Suppressor macrophage treated with lipopolysaccharide for 4 hours (primary cell): ENCODE measurements at regions not wholly inside any gene's neighbourhood (a gene's known extent, or its start where the extent isn't known, plus 50 kb on each side); places are given as distances from the start of the nearest gene placed in this dataset.
A peak's percentile ranks its signal among the peaks of the same experiment; 100 is the strongest.

ENCODE experiments used
- DNase-seq: peaks from one replicate; pipeline ENCODE4 v3.0.0-alpha.2; 2020

GRCh38 chr11:42625757-42626665 lies 685.8 kb upstream of the API5 start:
- no peak for DNase-seq

- peak; percentile 1 for DNase-seq
These were observed 680.5 kb upstream of the API5 start for GRCh38 chr11:42631220-42631843.

- no peak for DNase-seq
These were observed 664.8 kb upstream of the API5 start for GRCh38 chr11:42646959-42647358.

GRCh38 chr11:42647993-42648392 lies 663.8 kb upstream of the API5 start:
- DNase-seq: no peak

GRCh38 chr11:42651621-42652020 lies 660.2 kb upstream of the API5 start:
- DNase-seq: no peak

GRCh38 chr11:42657169-42657568 lies 654.6 kb upstream of the API5 start:
- DNase-seq: no peak

- DNase-seq: no peak
These were observed 649.9 kb upstream of the API5 start for GRCh38 chr11:42661942-42662341.

GRCh38 chr11:42669248-42669976 lies 642.4 kb upstream of the API5 start:
- DNase-seq: no peak

- no peak for DNase-seq
These were observed 637.4 kb upstream of the API5 start for GRCh38 chr11:42674436-42674835.

- no peak for DNase-seq
These were observed 604.3 kb upstream of the API5 start for GRCh38 chr11:42707541-42707940.

- DNase-seq: no peak
These were observed 602.6 kb upstream of the API5 start for GRCh38 chr11:42709216-42709615.

- no peak for DNase-seq
These were observed 598.5 kb upstream of the API5 start for GRCh38 chr11:42713279-42713678.

- DNase-seq: no peak
These were observed 598.0 kb upstream of the API5 start for GRCh38 chr11:42713753-42714152.

- no peak for DNase-seq
These were observed 590.9 kb upstream of the API5 start for GRCh38 chr11:42720716-42721563.

GRCh38 chr11:42727879-42728278 lies 583.9 kb upstream of the API5 start:
- no peak for DNase-seq

- DNase-seq: no peak
These were observed 549.4 kb upstream of the API5 start for GRCh38 chr11:42762348-42762747.

- no peak for DNase-seq
These were observed 546.9 kb upstream of the API5 start for GRCh38 chr11:42764936-42765335.

GRCh38 chr11:42768576-42768975 lies 543.2 kb upstream of the API5 start:
- DNase-seq: no peak

GRCh38 chr11:42770444-42771065 lies 541.2 kb upstream of the API5 start:
- DNase-seq: peak; percentile 33

- no peak for DNase-seq
These were observed 538.9 kb upstream of the API5 start for GRCh38 chr11:42772886-42773285.

- no peak for DNase-seq
These were observed 538.1 kb upstream of the API5 start for GRCh38 chr11:42773729-42774128.

GRCh38 chr11:42774567-42774966 lies 537.2 kb upstream of the API5 start:
- DNase-seq: no peak
